ENCODE measurements at regions not wholly inside any gene's neighbourhood (a gene's known extent, or its start where the extent isn't known, plus 50 kb on each side); places are given as distances from the start of the nearest gene placed in this dataset.
"Not testable (repeated sequence)": the region's sequence is repeated elsewhere in the genome, so short reads cannot be mapped to it uniquely, and the experiment has no call there.

DNA sequence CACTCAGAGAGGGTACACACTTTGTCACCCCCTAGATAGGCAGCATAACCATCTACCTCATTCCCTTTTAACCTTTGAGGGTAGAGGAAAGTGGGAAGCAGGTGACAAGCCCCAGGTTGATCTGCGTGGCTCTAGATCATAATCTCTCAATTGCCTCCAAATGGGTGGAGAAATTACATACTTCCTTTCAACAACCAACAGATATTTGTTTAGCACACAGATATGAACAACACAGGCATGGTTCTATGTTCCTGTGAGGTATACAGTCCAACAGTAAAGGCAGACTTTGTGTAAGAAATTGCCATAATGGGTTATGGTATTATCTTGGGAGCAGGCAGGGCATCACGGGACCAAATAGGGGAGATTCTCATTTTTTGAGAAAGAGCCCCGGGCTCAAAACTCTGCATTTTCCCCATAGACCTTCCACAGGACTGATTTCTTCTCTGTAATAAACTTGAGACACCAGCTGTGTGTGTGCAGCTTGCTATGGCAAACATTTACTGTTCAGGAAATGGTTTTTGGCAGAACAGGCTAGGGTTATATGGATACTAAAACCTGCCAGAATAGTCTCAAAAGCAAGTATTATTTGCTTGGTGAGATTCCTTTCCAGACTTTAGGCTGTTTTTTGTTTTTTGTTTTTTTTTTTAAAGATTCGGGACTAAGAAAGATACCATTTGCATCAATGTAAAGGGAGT is 126.2 kb downstream of the CD164 start:
- DNase-seq (ENCODE audit: low read depth in 1 of 2, low spot score in 1 of 2), result no peak

DNA sequence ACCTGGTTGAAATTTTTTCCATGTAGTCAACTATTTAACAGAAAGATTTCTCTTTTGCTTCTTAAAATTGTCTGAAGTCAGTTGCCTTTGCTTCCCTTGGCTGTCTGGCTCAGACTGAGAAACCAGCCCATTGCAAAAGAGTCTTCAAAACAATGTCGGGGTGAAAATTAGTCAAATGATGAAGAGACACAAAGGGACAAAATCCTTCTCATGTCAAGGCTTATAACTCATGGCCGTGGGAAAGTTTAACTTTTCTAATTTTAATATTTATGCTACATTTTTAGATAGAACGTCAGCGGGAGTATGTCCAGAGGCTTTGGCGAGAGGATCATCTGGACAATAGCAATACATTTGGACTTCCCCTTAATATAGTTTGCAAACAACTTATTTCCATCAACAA is 127.2 kb downstream of the CD164 start:
- no peak for DNase-seq (ENCODE audit: low read depth in 1 of 2, low spot score in 1 of 2)

GRCh38 chr6:109253366-109253765 is 128.9 kb downstream of the CD164 start:
- DNase-seq (ENCODE audit: low read depth in 1 of 2, low spot score in 1 of 2), result no peak

DNA sequence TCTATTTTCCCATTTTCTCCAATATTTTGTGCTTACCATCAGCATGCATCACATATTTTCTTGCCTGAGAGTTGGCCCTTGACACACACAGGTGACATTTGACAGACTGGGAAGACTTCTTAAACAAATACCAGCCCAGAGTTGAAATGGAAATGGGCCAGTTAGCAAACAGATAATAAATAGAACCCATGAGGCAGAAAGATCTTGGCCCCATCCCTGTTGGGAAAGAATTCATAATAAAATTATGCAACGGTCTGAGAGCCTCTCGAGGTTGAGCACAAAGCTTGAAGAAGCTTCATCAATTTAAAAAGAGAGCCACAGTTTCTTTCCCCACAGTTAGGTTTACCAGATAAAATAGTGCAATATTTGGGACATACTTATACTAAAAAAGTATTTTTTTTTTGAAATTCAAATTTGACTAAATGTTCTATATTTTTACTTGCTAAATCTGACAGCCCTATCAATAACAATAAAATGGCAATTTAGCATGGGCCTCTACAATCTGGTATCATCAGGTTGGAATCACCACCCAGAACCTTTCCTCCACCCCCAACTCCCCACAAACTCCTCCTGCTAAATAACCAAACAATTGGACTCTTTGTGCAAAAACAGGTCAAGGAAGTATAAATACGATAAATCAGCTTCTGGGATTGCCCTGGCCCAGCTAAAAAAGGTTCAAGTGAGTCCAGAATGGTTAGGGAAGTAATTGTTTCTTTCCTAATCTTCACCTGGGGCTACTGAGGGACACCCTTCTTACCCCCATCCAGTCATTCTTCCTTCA is 129.8 kb downstream of the CD164 start:
- DNase-seq (ENCODE audit: low read depth in 1 of 2, low spot score in 1 of 2), result no peak

DNA sequence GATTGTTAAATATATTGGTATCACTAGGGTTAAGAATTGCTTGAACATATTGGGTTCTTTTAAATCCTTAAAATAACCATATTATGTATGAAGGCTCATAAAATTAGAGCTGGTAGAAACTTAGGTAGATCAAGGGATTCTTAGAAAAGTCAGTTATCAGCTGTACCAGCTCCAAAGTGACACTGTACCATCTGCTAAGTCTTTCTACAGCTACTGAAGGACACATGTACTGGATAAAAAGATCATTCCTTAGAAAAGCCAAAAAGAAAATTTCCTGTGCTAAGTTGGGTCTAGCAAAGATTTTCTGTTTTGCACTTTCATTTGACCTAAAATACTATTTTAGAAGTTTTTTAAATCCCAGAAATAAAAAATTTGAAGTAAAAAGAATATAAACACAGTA is 130.4 kb downstream of the CD164 start:
- no peak for DNase-seq (ENCODE audit: low read depth in 1 of 2, low spot score in 1 of 2)

DNA sequence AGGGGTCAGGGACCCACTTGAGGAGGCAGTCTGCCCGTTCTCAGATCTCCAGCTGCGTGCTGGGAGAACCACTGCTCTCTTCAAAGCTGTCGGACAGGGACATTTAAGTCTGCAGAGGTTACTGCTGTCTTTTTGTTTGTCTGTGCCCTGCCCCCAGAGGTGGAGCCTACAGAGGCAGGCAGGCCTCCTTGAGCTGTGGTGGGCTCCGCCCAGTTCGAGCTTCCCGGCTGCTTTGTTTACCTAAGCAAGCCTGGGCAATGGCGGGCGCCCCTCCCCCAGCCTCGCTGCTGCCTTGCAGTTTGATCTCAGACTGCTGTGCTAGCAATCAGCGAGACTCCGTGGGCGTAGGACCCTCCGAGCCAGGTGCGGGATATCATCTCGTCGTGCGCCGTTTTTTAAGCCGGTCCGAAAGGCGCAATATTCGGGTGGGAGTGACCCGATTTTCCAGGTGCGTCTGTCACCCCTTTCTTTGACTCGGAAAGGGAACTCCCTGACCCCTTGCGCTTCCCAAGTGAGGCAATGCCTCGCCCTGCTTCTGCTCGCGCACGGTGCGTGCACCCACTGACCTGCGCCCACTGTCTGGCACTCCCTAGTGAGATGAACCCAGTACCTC is 131.6 kb downstream of the CD164 start:
- not testable (repeated sequence) for DNase-seq (ENCODE audit: low read depth in 1 of 2, low spot score in 1 of 2)

- DNase-seq (ENCODE audit: low read depth in 1 of 2, low spot score in 1 of 2), result no peak
Observed at GRCh38 chr6:109243863-109244825, 138.1 kb downstream of the CD164 start.

GRCh38 chr6:109242925-109243324 is 139.3 kb downstream of the CD164 start:
- DNase-seq (ENCODE audit: low read depth in 1 of 2, low spot score in 1 of 2), result no peak

DNA sequence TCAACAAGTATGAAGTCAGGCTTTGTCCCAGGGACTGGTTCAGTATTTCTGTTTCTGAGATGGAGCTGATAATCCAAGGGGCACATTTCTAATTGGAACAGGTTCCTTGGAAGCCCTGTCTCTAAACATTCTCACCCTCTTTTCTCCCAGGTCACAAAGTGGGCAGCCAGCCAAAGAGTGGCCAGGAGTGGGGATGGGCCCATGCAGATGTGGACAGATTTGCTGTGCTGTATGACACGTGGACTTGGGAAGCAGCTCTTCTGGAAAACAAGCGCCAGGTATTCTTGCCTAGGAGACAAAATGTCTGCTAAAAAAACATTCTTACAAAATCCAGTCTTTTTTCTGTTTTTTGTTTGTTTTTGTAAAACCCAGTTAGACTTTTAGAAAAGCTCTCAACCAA is 140.2 kb downstream of the CD164 start:
- DNase-seq (ENCODE audit: low read depth in 1 of 2, low spot score in 1 of 2), result no peak

- DNase-seq (ENCODE audit: low read depth in 1 of 2, low spot score in 1 of 2), result no peak
Observed at GRCh38 chr6:109241199-109241598, 141.1 kb downstream of the CD164 start.

DNA sequence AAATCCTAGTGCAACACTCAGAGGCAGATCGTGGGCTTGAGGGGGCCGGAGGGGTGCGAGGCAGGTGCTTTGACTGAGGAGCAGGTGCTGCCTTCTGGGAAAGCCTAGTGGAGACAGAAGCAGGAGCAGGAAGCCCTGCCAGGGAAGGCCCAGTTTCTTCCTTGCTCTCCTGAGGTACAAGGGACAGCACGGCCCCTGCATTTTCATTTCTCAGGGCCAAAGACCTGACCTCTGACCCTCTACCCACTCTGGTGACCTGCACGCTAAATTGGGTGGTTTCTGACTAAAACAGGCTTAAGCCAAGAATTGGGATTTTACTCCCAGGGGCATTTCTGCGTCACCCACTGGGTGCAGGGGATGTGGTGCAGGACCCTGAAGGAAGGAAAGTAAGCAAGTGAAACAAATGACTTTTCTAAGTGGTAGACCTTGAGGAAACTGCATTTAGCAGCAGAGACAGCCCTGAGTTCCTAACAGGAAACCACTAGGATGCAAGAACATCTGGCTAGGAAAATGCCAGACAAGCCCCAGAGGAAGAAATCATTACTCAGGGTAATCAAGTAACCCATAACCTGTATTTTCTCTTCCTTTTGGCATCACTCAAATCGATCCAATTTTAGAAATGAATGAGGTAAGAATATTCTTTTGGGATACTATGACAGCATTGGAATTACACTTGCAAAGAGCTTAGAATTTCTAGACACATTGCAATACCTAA is 141.7 kb downstream of the CD164 start:
- no peak for DNase-seq (ENCODE audit: low read depth in 1 of 2, low spot score in 1 of 2)

- no peak for DNase-seq (ENCODE audit: low read depth in 1 of 2, low spot score in 1 of 2)
Observed at GRCh38 chr6:109239651-109240321, 142.5 kb downstream of the CD164 start.

DNA sequence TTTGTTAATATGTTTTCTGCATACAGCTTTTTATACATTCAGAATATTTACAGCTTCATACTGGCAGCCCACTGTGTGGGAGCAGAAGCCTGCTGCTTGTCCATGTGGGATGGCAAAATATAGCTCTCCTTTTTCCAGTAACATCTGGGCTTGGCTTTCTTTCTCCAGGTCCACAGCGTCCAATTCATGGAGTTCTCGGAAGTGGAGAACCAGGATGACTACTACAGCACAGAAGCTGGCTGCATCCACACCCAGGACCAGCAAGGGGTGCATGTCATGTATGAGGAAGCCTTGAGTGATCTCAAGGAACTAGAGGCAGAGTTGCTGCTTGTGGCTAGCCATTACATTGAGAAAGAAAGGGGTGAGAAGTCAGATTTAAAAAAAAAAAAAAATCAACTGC is 143.1 kb downstream of the CD164 start:
- DNase-seq (ENCODE audit: low read depth in 1 of 2, low spot score in 1 of 2), result no peak

DNA sequence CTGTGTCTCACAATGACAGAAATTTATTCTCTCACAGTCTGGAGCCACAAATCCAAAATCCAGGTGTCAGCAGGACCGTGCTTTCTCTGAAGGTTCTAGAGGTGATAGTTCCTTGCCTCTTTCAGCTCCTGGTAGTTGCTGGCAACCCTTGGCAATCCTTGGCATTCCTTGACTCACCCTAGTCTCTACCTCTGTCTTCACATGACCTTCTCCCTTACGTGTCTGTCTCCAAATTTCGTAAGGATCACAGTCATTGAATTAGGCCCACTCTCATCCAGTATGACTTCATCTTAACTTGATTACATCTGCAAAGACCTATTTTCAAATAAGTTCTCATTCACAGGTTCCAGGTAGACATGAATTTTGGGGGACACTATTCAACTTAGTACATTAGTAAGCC is 143.1 kb downstream of the CEP57L1 start:
- no peak for DNase-seq (ENCODE audit: low read depth in 1 of 2, low spot score in 1 of 2)

DNA sequence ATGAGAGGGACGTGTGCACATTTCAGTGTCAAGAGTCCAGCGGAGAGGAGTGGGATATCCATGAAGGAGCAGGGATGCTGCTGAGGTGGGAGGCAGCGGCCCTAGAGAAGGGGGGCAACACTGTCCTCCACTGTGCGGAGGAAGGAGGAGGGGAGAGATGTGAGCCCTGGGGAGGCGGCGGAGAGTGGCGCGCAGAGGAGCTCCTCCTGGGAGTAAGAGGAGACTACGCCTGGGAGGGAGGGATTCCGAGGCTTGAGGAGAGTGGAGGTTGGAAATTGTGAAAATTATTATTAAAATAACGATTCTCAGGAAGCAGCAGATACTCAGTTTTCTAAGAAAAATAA is 142.7 kb downstream of the CEP57L1 start:
- no peak for DNase-seq (ENCODE audit: low read depth in 1 of 2, low spot score in 1 of 2)

DNA sequence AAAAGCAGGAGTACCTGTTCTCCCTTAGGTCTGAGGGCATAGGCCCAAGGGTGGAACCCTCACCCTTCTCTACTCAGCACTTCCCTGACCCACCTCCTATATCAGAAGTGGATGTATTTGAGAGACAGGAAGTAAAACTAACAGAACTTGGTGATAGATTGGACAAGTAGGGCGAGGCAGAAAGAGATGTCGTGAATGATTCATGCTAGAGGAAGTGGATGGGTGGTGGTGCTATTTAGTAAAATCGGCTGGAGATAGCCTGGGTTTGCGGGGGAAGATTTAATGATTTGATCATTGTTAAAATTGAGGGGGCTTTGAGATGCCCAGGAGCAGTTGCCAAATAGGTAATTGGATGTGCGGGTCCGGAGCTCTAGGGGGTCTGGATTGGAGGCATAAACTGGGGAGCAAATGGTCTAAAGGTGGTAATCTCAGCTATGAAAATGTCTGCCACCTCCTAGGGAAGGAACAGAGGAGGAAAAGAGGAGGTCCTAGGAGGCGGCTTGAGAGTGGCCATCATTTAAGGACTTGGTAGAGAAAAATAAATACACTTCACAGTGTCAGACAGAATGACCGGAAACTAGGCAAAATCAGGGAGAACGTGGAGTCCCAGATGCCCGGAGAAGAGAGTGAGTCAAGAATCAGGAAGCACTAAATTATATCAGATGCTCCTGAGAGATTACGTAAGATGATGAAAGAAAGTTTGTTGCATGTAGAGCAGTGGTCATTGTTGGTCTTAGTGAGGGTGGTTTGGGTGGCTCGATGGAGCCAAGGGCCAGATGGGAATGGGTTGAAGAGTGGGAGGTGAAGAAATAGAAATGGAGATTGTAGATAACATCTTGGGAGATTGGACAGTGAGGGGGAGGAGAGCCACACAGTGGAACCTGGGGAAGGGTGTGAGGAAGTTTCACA is 142.0 kb downstream of the CEP57L1 start:
- peak in 1 of 2 donors; percentile 4 for DNase-seq (ENCODE audit: low read depth in 1 of 2, low spot score in 1 of 2)

GRCh38 chr6:109236115-109237076 is 141.1 kb downstream of the CEP57L1 start:
- DNase-seq (ENCODE audit: low read depth in 1 of 2, low spot score in 1 of 2), result no peak

- DNase-seq (ENCODE audit: low read depth in 1 of 2, low spot score in 1 of 2), result no peak
Observed at GRCh38 chr6:109235481-109236038, 140.3 kb downstream of the CEP57L1 start.
